AG04450 (cell line): ENCODE measurements at regions not wholly inside any gene's neighbourhood (a gene's known extent, or its start where the extent isn't known, plus 50 kb on each side); places are given as distances from the start of the nearest gene placed in this dataset.
"Not testable (repeated sequence)": the region's sequence is repeated elsewhere in the genome, so short reads cannot be mapped to it uniquely, and the experiment has no call there.

Source experiments
- CTCF ChIA-PET: fragments of 300-600, 350-600 bp; formaldehyde crosslinking; extraction: SDS; loops from one replicate; lab custom pipeline; 2022; ENCODE audit warnings: antibody characterized with exemption, inconsistent platforms; lab: Charles Lee
- POLR2A ChIA-PET: fragments of 350-600 bp; formaldehyde crosslinking; extraction: SDS; loops from one replicate; lab custom pipeline; 2021; ENCODE audit warnings: antibody characterized with exemption, inconsistent platforms; lab: Yijun Ruan, JAX
- DNase-seq: peaks from one replicate; pipeline ENCODE4 v3.0.0-alpha.2; 2011; ENCODE audit warnings: low read depth, low spot score
- H3K27ac ChIP-seq: one replicate; pipeline ENCODE4 v1.5.1; 2012; ENCODE audit warnings: low read depth, low read length, control low read depth
- H3K27me3 ChIP-seq: one replicate; pipeline ENCODE4 v1.6.0; 2012; ENCODE audit warnings: low read length; ENCODE audit not compliant: control insufficient read depth, insufficient read depth
- H3K4me3 ChIP-seq: 2 replicates; pipeline ENCODE4 v1.5.1; 2011; ENCODE audit warnings: mild to moderate bottlenecking, low read depth, low read length, control low read depth
- H3K9me3 ChIP-seq: 2 replicates; pipeline ENCODE4 v1.5.1; 2012; ENCODE audit warnings: low read length; ENCODE audit not compliant: control insufficient read depth, insufficient read depth
- TF ChIP-seq, protein P1 (sequence below): IDR thresholded peaks from 2 replicates; pipeline ENCODE4 v1.5.1; 2011; ENCODE audit warnings: low read depth, low read length, control low read depth, inconsistent platforms

DNA sequence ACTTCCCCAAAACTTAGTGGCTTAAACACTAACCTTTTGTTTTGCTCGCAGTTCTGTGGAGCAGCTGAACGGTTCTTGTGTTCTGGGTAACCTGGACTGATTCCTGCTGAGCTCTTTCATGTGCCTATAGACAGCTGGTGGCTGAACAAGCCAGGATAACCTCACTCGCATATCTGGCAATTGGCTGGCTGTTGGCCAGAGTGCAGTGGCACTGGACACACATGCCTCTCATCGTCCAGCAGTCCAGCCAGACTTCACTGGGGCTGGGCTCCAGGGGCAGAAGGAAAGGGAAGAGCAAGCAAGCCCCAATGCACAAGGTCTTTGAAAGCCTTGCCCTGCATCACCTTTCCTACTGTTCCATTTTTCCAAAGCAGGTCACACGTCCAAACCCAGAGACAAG, 53.6 kb upstream of the GATA2 start:
- no peak for DNase-seq
- TF ChIP-seq, protein P1, sequence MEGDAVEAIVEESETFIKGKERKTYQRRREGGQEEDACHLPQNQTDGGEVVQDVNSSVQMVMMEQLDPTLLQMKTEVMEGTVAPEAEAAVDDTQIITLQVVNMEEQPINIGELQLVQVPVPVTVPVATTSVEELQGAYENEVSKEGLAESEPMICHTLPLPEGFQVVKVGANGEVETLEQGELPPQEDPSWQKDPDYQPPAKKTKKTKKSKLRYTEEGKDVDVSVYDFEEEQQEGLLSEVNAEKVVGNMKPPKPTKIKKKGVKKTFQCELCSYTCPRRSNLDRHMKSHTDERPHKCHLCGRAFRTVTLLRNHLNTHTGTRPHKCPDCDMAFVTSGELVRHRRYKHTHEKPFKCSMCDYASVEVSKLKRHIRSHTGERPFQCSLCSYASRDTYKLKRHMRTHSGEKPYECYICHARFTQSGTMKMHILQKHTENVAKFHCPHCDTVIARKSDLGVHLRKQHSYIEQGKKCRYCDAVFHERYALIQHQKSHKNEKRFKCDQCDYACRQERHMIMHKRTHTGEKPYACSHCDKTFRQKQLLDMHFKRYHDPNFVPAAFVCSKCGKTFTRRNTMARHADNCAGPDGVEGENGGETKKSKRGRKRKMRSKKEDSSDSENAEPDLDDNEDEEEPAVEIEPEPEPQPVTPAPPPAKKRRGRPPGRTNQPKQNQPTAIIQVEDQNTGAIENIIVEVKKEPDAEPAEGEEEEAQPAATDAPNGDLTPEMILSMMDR: no peak
- ChIA-PET CTCF (interaction anchor here (1.7 kb wide), 1 partner anchor 49 kb away, joined by 5 read pairs; no protein-coding TSS in a partner anchor), POLR2A (no interaction called here)
- Histone ChIP-seq H3K4me3 (no peak overlapping the region), H3K27me3 (peaks cover 6% of the 10 kb centered on the region), H3K27ac (no peak overlapping the region), H3K9me3 (peaks cover 3% of the 10 kb centered on the region; the same call in 1 of the 2 replicates)

DNA sequence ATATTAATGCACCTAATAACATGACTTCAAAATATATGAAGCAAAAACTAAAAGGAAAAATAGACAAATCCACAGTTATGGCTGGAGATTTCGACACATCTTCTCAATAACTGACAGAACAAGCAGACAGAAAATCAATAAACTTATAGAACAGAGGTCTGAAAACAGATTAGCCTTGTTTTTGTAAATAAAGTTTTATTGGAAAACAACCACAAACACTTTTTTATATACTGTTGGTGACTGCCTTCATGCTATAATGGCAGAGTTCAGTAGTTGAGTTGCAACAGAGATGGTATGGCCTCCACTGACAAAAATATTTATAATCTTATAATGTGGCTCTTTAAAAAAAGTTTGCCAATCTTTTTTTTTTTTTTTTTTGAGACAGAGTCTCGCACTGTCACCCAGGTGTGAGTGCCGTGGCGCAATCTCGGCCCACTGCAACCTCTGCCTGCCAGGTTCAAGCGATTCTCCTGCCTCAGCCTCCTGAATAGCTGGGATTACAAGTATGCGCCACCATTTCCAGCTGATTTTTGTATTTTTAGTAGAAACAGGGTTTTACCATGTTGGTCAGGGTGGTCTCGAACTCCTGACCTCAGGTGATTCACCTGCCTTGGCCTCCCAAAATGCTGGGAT, 52.2 kb upstream of the GATA2 start:
- CTCF ChIA-PET: no interaction called here
- H3K27ac ChIP-seq: no peak overlapping the region
- H3K9me3 ChIP-seq: no peaks in the 10 kb centered on the region; the same call in 1 of the 2 replicates
- POLR2A ChIA-PET: no interaction called here
- no peak for DNase-seq
- H3K4me3 ChIP-seq: no peak overlapping the region
- TF ChIP-seq, protein P1: no peak
- peaks cover 7% of the 10 kb centered on the region for H3K27me3 ChIP-seq

DNA sequence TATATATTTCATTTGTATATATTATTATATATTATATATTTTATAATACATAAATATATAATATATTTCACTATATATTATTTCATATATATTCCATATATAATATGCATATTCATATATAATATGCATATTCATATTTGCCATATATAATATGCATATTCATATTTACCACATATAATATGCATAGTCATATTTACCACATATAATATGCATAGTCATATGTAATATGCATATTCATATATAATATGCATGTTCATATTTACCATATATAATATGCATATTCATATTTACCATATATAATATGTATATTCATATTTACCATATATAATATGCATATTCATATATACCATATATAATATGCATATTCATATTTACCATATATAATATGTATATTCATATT, 51.2 kb upstream of the GATA2 start:
- Histone ChIP-seq H3K27me3 (peaks cover 12% of the 10 kb centered on the region), H3K4me3 (no peak overlapping the region), H3K9me3 (no peaks in the 10 kb centered on the region; the same call in 1 of the 2 replicates), H3K27ac (no peak overlapping the region)
- POLR2A ChIA-PET: interaction anchor here (0.7 kb wide), 1 partner anchor 10 kb away, joined by 3 read pairs; no protein-coding TSS in a partner anchor
- CTCF ChIA-PET: interaction anchor here (1.5 kb wide), 1 partner anchor 47 kb away, joined by 4 read pairs; no protein-coding TSS in a partner anchor
- TF ChIP-seq, protein P1: no peak
- DNase-seq: no peak

DNA sequence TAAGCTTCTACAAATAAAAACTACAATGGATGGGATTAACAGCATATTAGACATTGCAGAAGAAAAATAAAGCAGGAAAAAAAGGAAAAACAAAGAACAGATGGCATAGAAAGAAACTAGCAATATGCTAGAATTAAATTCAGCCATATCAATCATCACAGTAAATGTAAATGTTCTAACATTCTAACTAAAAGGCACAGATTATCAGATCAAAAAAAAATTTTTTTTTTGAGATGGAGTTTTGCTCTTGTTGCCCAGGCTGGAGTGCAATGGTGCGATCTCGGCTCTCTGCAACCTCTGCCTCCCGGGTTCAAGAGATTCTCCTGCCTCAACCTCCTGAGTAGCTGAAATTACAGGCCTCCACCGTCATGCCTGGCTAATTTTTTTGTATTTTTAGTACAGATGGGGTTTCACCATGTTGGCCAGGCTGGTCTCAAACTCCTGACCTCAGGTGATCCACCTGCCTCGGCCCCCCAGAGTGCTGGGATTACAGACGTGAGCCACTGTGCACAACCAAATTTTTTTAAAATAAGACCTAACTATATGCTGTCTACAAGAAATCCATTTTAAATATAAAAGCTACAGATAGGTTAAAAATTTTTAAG, 50.7 kb upstream of the GATA2 start:
- H3K27me3 ChIP-seq: peaks cover 14% of the 10 kb centered on the region
- CTCF ChIA-PET: interaction anchor here (1.5 kb wide), 1 partner anchor 46 kb away, joined by 4 read pairs; no protein-coding TSS in a partner anchor
- not testable (repeated sequence) for H3K9me3 ChIP-seq, H3K27ac ChIP-seq, H3K4me3 ChIP-seq, DNase-seq
- POLR2A ChIA-PET: interaction anchor here (0.7 kb wide), 1 partner anchor 9 kb away, joined by 3 read pairs; no protein-coding TSS in a partner anchor
